ENCODE measurements at regions not wholly inside any gene's neighbourhood (a gene's known extent, or its start where the extent isn't known, plus 50 kb on each side); places are given as distances from the start of the nearest gene placed in this dataset.
A peak's percentile ranks its signal among the peaks of the same experiment; 100 is the strongest.

DNA sequence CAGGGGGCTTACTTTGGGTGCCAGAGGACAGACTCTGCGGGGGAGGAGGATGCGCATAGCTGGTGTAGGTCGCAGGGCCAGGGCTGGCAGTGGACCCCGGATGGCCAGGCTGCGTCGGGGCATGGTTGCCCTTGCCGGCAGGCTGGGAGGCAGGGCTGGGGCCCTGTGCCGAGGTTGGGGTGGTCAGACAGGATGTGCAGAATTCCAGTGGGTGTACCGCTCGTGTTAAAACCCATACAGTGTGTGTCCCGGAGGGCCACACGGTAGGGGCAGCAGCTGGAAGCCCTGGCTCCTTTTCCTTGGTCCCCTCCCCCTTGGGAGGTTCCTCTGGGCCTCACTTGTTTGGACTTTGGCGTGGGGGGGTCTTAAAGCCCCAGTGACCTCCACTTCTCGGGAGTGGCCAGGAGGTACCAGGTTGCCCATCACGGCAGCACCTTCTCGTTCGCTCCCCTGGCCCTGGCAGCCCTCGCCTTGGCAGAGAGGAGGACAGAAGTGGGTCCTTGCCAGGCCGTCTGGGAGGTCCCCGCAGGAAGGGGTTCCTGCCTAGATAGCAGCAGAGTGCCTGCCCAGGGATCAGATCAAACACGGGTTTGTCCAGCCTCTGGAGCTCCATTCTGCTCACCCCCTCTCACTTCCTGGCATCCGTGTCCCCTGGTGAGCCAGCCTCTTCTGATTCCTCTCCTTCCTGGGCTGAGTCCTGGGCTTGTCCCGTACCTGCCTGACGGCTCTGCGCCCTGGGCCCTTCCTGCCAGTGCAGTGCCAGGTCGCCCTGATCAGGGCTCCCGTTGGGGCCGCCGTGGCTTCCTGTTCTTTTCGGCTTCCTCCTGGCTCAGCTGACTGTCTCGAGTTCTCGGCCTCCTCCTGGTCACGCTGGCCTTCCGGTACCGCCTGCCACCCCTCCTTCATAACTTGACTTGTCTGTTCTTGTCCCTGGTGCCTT is 56.7 kb upstream of the HGFAC start:
- Histone ChIP-seq H3K9ac (ENCODE audit: low read depth in 1 of 2, low read length in 2 of 2) (peak overlapping the region; percentile 26 to 63), H3K4me1 (ENCODE audit: control insufficient read depth in 4 of 4, insufficient read depth in 4 of 4, low read length in 3 of 4) (peaks cover 0 to 38% (median 19%) of the 10 kb centered on the region in 4 donors), H3K27ac (ENCODE audit: low read depth in 1 of 2, low read length in 2 of 2) (peak overlapping the region; percentile 88 to 93), H3K4me3 (ENCODE audit: low read depth in 1 of 3, low read length in 3 of 3) (peak overlapping the region; percentile 51 to 59 (median 57)), H3K36me3 (ENCODE audit: control insufficient read depth in 4 of 4, insufficient read depth in 3 of 4, low read depth in 1 of 4, low read length in 3 of 4) (peaks cover 0 to 4% (median 0%) of the 10 kb centered on the region in 4 donors), H3K9me3 (ENCODE audit: control insufficient read depth in 4 of 4, low read length in 3 of 4) (peaks cover 0 to 4% (median under 1%) of the 10 kb centered on the region in 4 donors), H3K27me3 (ENCODE audit: control insufficient read depth in 4 of 4, insufficient read depth in 4 of 4, low read length in 3 of 4) (no peaks in the 10 kb centered on the region)
- no peak for TF ChIP-seq RAD21 (IDR thresholded peaks at IDR 0.05)
- TF ChIP-seq, protein P1, sequence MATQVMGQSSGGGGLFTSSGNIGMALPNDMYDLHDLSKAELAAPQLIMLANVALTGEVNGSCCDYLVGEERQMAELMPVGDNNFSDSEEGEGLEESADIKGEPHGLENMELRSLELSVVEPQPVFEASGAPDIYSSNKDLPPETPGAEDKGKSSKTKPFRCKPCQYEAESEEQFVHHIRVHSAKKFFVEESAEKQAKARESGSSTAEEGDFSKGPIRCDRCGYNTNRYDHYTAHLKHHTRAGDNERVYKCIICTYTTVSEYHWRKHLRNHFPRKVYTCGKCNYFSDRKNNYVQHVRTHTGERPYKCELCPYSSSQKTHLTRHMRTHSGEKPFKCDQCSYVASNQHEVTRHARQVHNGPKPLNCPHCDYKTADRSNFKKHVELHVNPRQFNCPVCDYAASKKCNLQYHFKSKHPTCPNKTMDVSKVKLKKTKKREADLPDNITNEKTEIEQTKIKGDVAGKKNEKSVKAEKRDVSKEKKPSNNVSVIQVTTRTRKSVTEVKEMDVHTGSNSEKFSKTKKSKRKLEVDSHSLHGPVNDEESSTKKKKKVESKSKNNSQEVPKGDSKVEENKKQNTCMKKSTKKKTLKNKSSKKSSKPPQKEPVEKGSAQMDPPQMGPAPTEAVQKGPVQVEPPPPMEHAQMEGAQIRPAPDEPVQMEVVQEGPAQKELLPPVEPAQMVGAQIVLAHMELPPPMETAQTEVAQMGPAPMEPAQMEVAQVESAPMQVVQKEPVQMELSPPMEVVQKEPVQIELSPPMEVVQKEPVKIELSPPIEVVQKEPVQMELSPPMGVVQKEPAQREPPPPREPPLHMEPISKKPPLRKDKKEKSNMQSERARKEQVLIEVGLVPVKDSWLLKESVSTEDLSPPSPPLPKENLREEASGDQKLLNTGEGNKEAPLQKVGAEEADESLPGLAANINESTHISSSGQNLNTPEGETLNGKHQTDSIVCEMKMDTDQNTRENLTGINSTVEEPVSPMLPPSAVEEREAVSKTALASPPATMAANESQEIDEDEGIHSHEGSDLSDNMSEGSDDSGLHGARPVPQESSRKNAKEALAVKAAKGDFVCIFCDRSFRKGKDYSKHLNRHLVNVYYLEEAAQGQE (IDR thresholded peaks at IDR 0.05): peak; percentile 54
- no peak for TF ChIP-seq NR2F2 (IDR thresholded peaks at IDR 0.05)
- TF ChIP-seq TAF1 (conservative IDR thresholded peaks at IDR 0.05): no peak
- TF ChIP-seq JUND (IDR thresholded peaks at IDR 0.05): no peak
- TF ChIP-seq YY1 (IDR thresholded peaks at IDR 0.05): peak; percentile 10
- peak; percentile 76 for TF ChIP-seq HNF4G (IDR thresholded peaks at IDR 0.05)
- TF ChIP-seq SP1 (IDR thresholded peaks at IDR 0.05): peak; percentile 56
- TF ChIP-seq GABPA (IDR thresholded peaks at IDR 0.05 in 1 of 2, conservative IDR thresholded peaks at IDR 0.05 in 1 of 2): no peak
- peak; percentile 44 to 55 for TF ChIP-seq RXRA (IDR thresholded peaks at IDR 0.05)
- TF ChIP-seq, protein P2, sequence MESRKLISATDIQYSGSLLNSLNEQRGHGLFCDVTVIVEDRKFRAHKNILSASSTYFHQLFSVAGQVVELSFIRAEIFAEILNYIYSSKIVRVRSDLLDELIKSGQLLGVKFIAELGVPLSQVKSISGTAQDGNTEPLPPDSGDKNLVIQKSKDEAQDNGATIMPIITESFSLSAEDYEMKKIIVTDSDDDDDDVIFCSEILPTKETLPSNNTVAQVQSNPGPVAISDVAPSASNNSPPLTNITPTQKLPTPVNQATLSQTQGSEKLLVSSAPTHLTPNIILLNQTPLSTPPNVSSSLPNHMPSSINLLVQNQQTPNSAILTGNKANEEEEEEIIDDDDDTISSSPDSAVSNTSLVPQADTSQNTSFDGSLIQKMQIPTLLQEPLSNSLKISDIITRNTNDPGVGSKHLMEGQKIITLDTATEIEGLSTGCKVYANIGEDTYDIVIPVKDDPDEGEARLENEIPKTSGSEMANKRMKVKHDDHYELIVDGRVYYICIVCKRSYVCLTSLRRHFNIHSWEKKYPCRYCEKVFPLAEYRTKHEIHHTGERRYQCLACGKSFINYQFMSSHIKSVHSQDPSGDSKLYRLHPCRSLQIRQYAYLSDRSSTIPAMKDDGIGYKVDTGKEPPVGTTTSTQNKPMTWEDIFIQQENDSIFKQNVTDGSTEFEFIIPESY (IDR thresholded peaks at IDR 0.05): no peak
- TF ChIP-seq HNF4A (conservative IDR thresholded peaks at IDR 0.05): peak; percentile 89 to 94
- TF ChIP-seq, protein P3, sequence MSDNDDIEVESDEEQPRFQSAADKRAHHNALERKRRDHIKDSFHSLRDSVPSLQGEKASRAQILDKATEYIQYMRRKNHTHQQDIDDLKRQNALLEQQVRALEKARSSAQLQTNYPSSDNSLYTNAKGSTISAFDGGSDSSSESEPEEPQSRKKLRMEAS (IDR thresholded peaks at IDR 0.05): peak; percentile 74
- DNase-seq (ENCODE audit: low spot score): no peak
- WGBS: 30% methylated on average over 35 of the region's 35 CpGs

DNA sequence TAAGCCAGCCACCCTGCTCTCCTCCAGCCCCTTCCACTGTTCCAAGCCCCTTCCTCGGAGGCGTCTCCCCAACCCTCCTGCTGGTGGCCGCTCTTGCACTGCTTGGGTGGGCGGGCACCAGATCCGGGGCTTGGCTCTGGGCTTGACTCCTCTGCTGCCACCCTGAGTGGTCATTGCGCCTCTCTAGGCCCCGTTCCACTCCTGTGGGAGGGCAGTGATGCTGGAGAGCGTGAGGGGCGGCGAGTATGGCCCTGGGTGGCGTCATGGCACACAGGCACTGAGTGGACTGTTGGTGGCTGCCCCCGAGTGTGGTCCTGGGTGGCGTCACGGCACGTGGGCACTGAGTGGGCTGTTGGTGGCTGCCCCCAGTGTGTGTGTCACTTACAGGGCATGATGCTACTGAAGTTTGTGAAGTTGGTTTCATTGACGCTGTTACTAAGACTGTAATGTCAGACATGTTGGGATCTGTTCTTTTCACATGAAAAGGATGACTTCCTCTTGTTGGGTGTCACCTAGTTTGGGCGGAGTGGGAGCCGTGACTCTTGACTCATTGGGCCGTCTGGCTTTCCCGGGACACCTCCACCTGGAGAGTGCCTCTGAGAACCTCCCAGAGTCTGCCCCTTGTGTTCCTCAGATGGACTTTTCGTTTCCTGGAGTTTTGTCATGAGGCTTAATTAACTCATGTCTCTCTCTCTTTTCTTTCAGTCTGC is 55.9 kb upstream of the HGFAC start:
- Histone ChIP-seq H3K9ac (ENCODE audit: low read depth in 1 of 2, low read length in 2 of 2) (peak overlapping the region; percentile 1 to 42), H3K4me1 (ENCODE audit: control insufficient read depth in 4 of 4, insufficient read depth in 4 of 4, low read length in 3 of 4) (peaks cover 0 to 38% (median 19%) of the 10 kb centered on the region in 4 donors), H3K27me3 (ENCODE audit: control insufficient read depth in 4 of 4, insufficient read depth in 4 of 4, low read length in 3 of 4) (no peaks in the 10 kb centered on the region), H3K9me3 (ENCODE audit: control insufficient read depth in 4 of 4, low read length in 3 of 4) (no peaks in the 10 kb centered on the region), H3K4me3 (ENCODE audit: low read depth in 1 of 3, low read length in 3 of 3) (peak overlapping the region; percentile 51 to 59 (median 57)), H3K27ac (ENCODE audit: low read depth in 1 of 2, low read length in 2 of 2) (peak overlapping the region; percentile 88 to 93), H3K36me3 (ENCODE audit: control insufficient read depth in 4 of 4, insufficient read depth in 3 of 4, low read depth in 1 of 4, low read length in 3 of 4) (peaks cover 0 to 4% (median 0%) of the 10 kb centered on the region in 4 donors)
- DNase-seq (ENCODE audit: low spot score): no peak
- WGBS: 67% methylated on average over 21 of the region's 21 CpGs
- TF ChIP-seq FOXA2 (IDR thresholded peaks at IDR 0.05) (no peak), TAF1 (conservative IDR thresholded peaks at IDR 0.05) (no peak), FOXA1 (IDR thresholded peaks at IDR 0.05) (no peak), NR2F2 (IDR thresholded peaks at IDR 0.05) (no peak), YY1 (IDR thresholded peaks at IDR 0.05) (no peak), HNF4A (conservative IDR thresholded peaks at IDR 0.05) (no peak), RXRA (IDR thresholded peaks at IDR 0.05) (no peak), JUND (IDR thresholded peaks at IDR 0.05) (no peak), RAD21 (IDR thresholded peaks at IDR 0.05) (no peak), GABPA (IDR thresholded peaks at IDR 0.05 in 1 of 2, conservative IDR thresholded peaks at IDR 0.05 in 1 of 2) (no peak), EGR1 (IDR thresholded peaks at IDR 0.05; ENCODE audit: low read depth in 2 of 2) (no peak), HNF4G (IDR thresholded peaks at IDR 0.05) (no peak), SP1 (IDR thresholded peaks at IDR 0.05) (no peak)
- TF ChIP-seq, protein P4, sequence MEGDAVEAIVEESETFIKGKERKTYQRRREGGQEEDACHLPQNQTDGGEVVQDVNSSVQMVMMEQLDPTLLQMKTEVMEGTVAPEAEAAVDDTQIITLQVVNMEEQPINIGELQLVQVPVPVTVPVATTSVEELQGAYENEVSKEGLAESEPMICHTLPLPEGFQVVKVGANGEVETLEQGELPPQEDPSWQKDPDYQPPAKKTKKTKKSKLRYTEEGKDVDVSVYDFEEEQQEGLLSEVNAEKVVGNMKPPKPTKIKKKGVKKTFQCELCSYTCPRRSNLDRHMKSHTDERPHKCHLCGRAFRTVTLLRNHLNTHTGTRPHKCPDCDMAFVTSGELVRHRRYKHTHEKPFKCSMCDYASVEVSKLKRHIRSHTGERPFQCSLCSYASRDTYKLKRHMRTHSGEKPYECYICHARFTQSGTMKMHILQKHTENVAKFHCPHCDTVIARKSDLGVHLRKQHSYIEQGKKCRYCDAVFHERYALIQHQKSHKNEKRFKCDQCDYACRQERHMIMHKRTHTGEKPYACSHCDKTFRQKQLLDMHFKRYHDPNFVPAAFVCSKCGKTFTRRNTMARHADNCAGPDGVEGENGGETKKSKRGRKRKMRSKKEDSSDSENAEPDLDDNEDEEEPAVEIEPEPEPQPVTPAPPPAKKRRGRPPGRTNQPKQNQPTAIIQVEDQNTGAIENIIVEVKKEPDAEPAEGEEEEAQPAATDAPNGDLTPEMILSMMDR (IDR thresholded peaks at IDR 0.05; ENCODE audit: low read depth, low read length, missing input control): no peak
- TF ChIP-seq, protein P3 (IDR thresholded peaks at IDR 0.05): no peak
- TF ChIP-seq, protein P5, sequence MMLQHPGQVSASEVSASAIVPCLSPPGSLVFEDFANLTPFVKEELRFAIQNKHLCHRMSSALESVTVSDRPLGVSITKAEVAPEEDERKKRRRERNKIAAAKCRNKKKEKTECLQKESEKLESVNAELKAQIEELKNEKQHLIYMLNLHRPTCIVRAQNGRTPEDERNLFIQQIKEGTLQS (IDR thresholded peaks at IDR 0.05): no peak

All from liver (tissue), 8 donors.